NB4 (cell line): ENCODE measurements at regions not wholly inside any gene's neighbourhood (a gene's known extent, or its start where the extent isn't known, plus 50 kb on each side); places are given as distances from the start of the nearest gene placed in this dataset.

Experiments used
- DNase-seq: peaks from one replicate; pipeline ENCODE4 v3.0.0; 2010; ENCODE audit warnings: low read depth
- H3K4me3 ChIP-seq: one replicate; pipeline ENCODE4 v1.5.1; 2011; ENCODE audit warnings: mild to moderate bottlenecking, low read depth, low read length, moderate library complexity
- CTCF ChIP-seq: IDR thresholded peaks from one replicate; pipeline ENCODE4 v1.5.1; 2012; ENCODE audit warnings: low read depth, low read length
- MAX ChIP-seq: IDR thresholded peaks from 2 replicates; pipeline ENCODE4 v1.6.1; 2011; ENCODE audit warnings: low read depth, low read length
- MYC ChIP-seq: IDR thresholded peaks from 2 replicates; pipeline ENCODE4 v1.6.1; 2011; ENCODE audit warnings: low read depth, low read length
- POLR2A ChIP-seq: IDR thresholded peaks from 2 replicates; pipeline ENCODE4 v1.6.1; 2011; ENCODE audit warnings: mild to moderate bottlenecking; ENCODE audit not compliant: insufficient read length; ENCODE audit errors: extremely low read depth

GRCh38 chr4:183773790-183774189, 114.7 kb downstream of the TRAPPC11 start:
- TF ChIP-seq MYC: no peak
- no peak for TF ChIP-seq CTCF
- TF ChIP-seq MAX: no peak
- TF ChIP-seq POLR2A: no peak
- H3K4me3 ChIP-seq: no peak overlapping the region
- no peak for DNase-seq

- TF ChIP-seq POLR2A: no peak
- no peak for TF ChIP-seq CTCF
- TF ChIP-seq MAX: no peak
- no peak for TF ChIP-seq MYC
- no peak for DNase-seq
- no peak overlapping the region for H3K4me3 ChIP-seq
Measured at GRCh38 chr4:183783306-183783705, 121.8 kb upstream of the STOX2 start.

GRCh38 chr4:183783991-183784553, 121.0 kb upstream of the STOX2 start:
- TF ChIP-seq CTCF (no peak), MAX (no peak), MYC (no peak), POLR2A (no peak)
- no peak for DNase-seq
- H3K4me3 ChIP-seq: no peak overlapping the region

- DNase-seq: peak; percentile 13
- no peak for TF ChIP-seq POLR2A
- TF ChIP-seq CTCF: no peak
- no peak for TF ChIP-seq MYC
- TF ChIP-seq MAX: no peak
- no peak overlapping the region for H3K4me3 ChIP-seq
Measured at GRCh38 chr4:183788308-183788905, 116.7 kb upstream of the STOX2 start.

- no peak overlapping the region for H3K4me3 ChIP-seq
- TF ChIP-seq CTCF: no peak
- no peak for TF ChIP-seq MYC
- TF ChIP-seq POLR2A: no peak
- TF ChIP-seq MAX: no peak
- DNase-seq: no peak
Measured at GRCh38 chr4:183789657-183790056, 115.5 kb upstream of the STOX2 start.

- DNase-seq: no peak
- TF ChIP-seq MAX: no peak
- no peak for TF ChIP-seq CTCF
- no peak for TF ChIP-seq MYC
- no peak for TF ChIP-seq POLR2A
- no peak overlapping the region for H3K4me3 ChIP-seq
Measured at GRCh38 chr4:183790661-183791060, 114.4 kb upstream of the STOX2 start.
